ENCODE measurements at regions not wholly inside any gene's neighbourhood (a gene's known extent, or its start where the extent isn't known, plus 50 kb on each side); places are given as distances from the start of the nearest gene placed in this dataset.

DNA sequence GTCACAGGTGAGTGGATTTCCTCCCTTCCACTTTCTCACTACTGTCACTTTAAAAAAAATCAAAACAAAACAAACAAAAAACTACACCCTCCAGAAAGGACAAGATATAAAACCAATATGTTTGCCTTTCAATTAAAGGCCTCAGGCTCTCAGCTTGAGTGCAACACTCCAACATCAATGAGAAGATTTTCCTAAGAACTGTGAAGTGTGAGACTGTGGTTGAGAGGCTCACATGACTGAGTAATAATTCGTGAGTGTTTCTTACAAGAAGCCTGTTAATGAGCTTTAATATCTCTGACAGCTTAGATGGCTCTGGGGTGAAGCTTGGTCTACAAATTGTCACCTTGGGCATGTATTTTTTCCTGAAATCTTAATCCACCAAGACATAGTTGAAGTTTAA lies 216.1 kb downstream of the ETAA1 start (continued):
- TF ChIP-seq, protein P1, sequence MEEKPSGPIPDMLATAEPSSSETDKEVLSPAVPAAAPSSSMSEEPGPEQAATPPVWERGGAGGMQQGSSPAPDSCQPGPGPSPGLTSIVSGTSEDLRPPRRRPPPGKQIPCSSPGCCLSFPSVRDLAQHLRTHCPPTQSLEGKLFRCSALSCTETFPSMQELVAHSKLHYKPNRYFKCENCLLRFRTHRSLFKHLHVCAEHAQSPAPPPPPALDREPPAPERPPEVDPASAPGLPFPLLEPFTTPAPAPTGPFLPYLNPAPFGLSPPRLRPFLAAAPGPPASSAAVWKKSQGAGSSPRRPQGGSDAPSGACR (CRISPR knock-in tag; IDR thresholded peaks at IDR 0.05): no peak
- TF ChIP-seq, protein P2, sequence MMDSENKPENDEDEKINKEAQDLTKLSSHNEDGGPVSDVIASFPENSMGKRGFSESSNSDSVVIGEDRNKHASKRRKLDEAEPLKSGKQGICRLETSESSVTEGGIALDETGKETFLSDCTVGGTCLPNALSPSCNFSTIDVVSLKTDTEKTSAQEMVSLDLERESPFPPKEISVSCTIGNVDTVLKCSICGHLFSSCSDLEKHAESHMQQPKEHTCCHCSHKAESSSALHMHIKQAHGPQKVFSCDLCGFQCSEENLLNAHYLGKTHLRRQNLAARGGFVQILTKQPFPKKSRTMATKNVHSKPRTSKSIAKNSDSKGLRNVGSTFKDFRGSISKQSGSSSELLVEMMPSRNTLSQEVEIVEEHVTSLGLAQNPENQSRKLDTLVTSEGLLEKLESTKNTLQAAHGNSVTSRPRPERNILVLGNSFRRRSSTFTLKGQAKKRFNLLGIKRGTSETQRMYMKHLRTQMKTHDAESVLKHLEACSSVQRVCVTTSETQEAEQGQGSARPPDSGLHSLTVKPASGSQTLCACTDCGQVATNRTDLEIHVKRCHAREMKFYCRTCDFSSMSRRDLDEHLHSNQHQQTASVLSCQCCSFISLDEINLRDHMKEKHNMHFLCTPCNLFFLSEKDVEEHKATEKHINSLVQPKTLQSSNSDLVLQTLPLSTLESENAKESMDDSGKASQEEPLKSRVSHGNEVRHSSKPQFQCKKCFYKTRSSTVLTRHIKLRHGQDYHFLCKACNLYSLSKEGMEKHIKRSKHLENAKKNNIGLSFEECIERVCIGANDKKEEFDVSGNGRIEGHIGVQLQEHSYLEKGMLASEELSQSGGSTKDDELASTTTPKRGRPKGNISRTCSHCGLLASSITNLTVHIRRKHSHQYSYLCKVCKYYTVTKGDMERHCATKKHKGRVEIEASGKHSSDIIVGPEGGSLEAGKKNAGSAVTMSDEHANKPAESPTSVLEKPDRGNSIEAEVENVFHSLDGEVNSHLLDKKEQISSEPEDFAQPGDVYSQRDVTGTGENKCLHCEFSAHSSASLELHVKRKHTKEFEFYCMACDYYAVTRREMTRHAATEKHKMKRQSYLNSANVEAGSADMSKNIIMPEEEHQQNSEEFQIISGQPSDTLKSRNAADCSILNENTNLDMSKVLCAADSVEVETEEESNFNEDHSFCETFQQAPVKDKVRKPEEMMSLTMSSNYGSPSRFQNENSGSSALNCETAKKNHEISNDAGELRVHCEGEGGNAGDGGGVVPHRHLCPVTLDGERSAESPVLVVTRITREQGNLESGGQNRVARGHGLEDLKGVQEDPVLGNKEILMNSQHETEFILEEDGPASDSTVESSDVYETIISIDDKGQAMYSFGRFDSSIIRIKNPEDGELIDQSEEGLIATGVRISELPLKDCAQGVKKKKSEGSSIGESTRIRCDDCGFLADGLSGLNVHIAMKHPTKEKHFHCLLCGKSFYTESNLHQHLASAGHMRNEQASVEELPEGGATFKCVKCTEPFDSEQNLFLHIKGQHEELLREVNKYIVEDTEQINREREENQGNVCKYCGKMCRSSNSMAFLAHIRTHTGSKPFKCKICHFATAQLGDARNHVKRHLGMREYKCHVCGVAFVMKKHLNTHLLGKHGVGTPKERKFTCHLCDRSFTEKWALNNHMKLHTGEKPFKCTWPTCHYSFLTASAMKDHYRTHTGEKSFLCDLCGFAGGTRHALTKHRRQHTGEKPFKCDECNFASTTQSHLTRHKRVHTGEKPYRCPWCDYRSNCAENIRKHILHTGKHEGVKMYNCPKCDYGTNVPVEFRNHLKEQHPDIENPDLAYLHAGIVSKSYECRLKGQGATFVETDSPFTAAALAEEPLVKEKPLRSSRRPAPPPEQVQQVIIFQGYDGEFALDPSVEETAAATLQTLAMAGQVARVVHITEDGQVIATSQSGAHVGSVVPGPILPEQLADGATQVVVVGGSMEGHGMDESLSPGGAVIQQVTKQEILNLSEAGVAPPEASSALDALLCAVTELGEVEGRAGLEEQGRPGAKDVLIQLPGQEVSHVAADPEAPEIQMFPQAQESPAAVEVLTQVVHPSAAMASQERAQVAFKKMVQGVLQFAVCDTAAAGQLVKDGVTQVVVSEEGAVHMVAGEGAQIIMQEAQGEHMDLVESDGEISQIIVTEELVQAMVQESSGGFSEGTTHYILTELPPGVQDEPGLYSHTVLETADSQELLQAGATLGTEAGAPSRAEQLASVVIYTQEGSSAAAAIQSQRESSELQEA (CRISPR knock-in tag; IDR thresholded peaks at IDR 0.05; ENCODE audit: not compliant biosample characterization): no peak
- TF ChIP-seq ZNF850 (CRISPR knock-in tag; conservative IDR thresholded peaks at IDR 0.05) (no peak), RAD51 (IDR thresholded peaks at IDR 0.05; ENCODE audit: borderline replicate concordance) (no peak), FLYWCH1 (CRISPR knock-in tag; IDR thresholded peaks at IDR 0.05) (no peak)
